ENCODE measurements at regions not wholly inside any gene's neighbourhood (a gene's known extent, or its start where the extent isn't known, plus 50 kb on each side); places are given as distances from the start of the nearest gene placed in this dataset.

DNA sequence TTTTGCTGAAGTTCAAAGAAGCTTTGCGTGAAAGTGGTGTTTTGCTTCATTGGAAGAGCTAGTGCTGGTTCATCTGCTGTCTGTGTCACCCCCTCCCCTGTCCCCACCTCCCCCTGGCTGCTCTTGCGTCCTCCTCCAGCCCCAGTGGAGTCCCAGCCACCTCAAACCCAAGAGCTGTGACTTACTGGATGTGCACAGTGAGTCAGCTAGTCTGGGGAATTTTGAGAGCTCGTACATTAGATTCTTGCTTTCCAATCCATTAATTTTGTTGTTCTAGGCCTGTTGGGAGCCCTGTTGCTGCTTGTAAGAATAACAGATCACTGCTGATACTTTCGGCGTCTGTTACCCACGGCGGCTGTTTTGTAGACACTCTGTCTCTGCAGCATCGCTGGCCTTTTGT, 412.1 kb downstream of the TSN start:
- WGBS (ENCODE audit: insufficient coverage): 67% methylated on average over 5 of the region's 8 CpGs

DNA sequence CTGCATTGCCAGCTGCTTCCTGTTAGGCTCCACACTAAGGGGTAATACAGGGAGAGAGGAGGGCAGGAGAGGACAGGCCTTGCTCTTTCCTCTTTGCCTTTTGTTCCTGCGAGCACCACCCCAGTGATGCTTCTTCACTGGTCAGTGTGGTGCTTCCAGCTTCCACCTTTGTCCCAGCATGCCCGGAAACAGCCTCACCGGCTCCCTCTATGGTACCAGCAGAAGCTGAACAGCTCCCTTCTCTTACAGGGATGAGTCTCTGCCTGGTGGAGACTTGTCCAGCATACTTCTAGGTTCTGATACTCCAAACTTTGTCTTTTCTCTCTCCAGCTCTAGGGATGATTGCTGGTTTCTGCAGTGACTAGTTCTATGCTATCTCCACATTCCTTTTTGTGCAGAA, 413.3 kb downstream of the TSN start:
- no peaks in the 10 kb centered on the region for H3K9me3 ChIP-seq (replicated peaks; ENCODE audit: control insufficient read depth, low read depth, low read length)
- no peak for DNase-seq
- 100% methylated on average over 1 of the region's 3 CpGs for WGBS (ENCODE audit: insufficient coverage)
- peaks cover 5% of the 10 kb centered on the region for H3K4me1 ChIP-seq (ENCODE audit: control insufficient read depth, insufficient read depth, low read length)
- no peaks in the 10 kb centered on the region for H3K36me3 ChIP-seq (ENCODE audit: control insufficient read depth, insufficient read depth, low read length)
- no peak overlapping the region for H3K27ac ChIP-seq (ENCODE audit: low read length)
- H3K27me3 ChIP-seq (ENCODE audit: control insufficient read depth, insufficient read depth, low read length): no peaks in the 10 kb centered on the region
- no peak overlapping the region for H3K4me3 ChIP-seq (ENCODE audit: low read length)

More for the DNA sequence above, 412.1 kb downstream of the TSN start:
- H3K9me3 ChIP-seq (replicated peaks; ENCODE audit: control insufficient read depth, low read depth, low read length): no peaks in the 10 kb centered on the region
- peak; percentile 21 for DNase-seq
- H3K27me3 ChIP-seq (ENCODE audit: control insufficient read depth, insufficient read depth, low read length): no peaks in the 10 kb centered on the region
- H3K4me1 ChIP-seq (ENCODE audit: control insufficient read depth, insufficient read depth, low read length): peaks cover 5% of the 10 kb centered on the region
- H3K36me3 ChIP-seq (ENCODE audit: control insufficient read depth, insufficient read depth, low read length): no peaks in the 10 kb centered on the region
- H3K27ac ChIP-seq (ENCODE audit: low read length): no peak overlapping the region
- H3K4me3 ChIP-seq (ENCODE audit: low read length): no peak overlapping the region

DNA sequence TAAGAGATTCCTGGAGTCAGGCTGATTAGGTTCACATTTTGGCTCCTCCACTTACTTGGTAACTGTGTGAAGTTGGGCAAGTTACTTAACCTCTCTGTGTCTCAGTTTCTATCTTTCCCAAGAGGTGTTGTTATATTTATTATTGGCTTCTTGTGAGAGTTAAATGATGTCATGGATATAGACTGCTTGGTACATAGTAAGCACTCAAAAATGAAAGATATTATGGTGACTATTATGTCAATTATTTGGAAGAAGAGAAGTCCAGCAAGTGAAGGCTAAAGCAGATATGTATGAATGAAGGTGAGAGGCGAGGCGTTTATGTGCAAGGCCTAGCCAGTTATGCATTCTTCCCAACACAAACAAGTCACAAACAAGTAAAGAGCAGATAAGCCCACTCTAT, 417.4 kb downstream of the TSN start:
- H3K27me3 ChIP-seq (ENCODE audit: control insufficient read depth, insufficient read depth, low read length): no peaks in the 10 kb centered on the region
- no peaks in the 10 kb centered on the region for H3K36me3 ChIP-seq (ENCODE audit: control insufficient read depth, insufficient read depth, low read length)
- H3K4me3 ChIP-seq (ENCODE audit: low read length): no peak overlapping the region
- H3K9me3 ChIP-seq (replicated peaks; ENCODE audit: control insufficient read depth, low read depth, low read length): no peaks in the 10 kb centered on the region
- no peak overlapping the region for H3K27ac ChIP-seq (ENCODE audit: low read length)
- no CpG with 5 or more reads among the region's 2 CpGs for WGBS (ENCODE audit: insufficient coverage)
- peaks cover 3% of the 10 kb centered on the region for H3K4me1 ChIP-seq (ENCODE audit: control insufficient read depth, insufficient read depth, low read length)
- no peak for DNase-seq

DNA sequence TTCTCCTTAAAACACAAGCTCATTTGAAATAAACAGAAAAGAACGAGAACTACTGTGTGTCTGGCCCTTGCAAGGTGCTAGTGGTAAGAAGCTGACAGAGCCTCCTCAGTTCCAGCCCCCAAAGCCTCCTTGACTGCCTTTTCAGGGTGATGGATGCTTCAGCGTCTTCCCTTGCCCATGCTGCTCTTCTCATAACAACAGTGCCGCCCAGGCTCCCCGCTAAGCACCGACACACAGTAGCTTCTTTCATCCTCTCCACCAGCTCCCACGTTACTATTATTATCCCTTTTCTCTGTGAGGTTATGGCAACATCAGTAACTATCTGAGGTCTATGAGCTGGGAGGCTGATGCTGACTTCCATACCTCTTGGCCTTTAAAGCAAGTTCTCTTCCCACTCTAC, 418.6 kb downstream of the TSN start:
- Histone ChIP-seq H3K9me3 (replicated peaks; ENCODE audit: control insufficient read depth, low read depth, low read length) (no peaks in the 10 kb centered on the region), H3K27me3 (ENCODE audit: control insufficient read depth, insufficient read depth, low read length) (no peaks in the 10 kb centered on the region), H3K36me3 (ENCODE audit: control insufficient read depth, insufficient read depth, low read length) (no peaks in the 10 kb centered on the region), H3K4me1 (ENCODE audit: control insufficient read depth, insufficient read depth, low read length) (peaks cover 3% of the 10 kb centered on the region), H3K27ac (ENCODE audit: low read length) (no peak overlapping the region), H3K4me3 (ENCODE audit: low read length) (no peak overlapping the region)
- WGBS (ENCODE audit: insufficient coverage): 100% methylated on average over 3 of the region's 6 CpGs
- DNase-seq: no peak

DNA sequence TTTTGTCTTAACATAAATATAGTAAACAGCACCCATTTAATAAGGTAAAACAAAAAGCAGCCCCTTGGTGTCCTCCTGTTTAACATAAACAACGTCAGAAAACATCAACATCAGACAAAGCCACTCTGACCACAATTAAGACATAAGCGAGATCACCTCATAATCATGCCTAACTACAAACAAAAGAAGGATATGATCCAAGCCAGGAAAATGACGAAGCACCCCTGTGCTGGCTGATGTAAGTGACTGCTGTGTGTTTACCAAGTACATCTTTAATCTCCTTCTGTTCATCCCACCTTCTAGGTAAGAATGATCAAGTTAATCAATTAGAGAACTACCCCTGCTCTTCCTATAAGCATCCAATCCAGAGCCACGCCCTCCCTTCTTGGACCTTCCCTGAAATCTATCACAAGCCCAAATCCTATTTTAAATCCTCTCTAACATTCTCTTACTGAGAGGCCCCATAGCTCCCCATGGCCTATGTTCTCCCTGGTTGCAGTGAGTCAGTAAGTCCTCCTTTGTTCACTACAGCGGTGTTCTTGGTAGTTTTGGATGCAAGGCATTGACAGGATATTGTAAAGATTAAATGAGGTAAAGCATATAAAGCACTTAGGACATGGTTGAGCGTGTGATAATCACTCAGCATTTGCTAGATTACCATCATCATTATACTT, 424.2 kb downstream of the TSN start:
- no peak overlapping the region for H3K27ac ChIP-seq (ENCODE audit: low read length)
- 50% methylated on average over 1 of the region's 6 CpGs for WGBS (ENCODE audit: insufficient coverage)
- H3K27me3 ChIP-seq (ENCODE audit: control insufficient read depth, insufficient read depth, low read length): no peaks in the 10 kb centered on the region
- no peaks in the 10 kb centered on the region for H3K36me3 ChIP-seq (ENCODE audit: control insufficient read depth, insufficient read depth, low read length)
- no peak overlapping the region for H3K4me3 ChIP-seq (ENCODE audit: low read length)
- H3K4me1 ChIP-seq (ENCODE audit: control insufficient read depth, insufficient read depth, low read length): peaks cover 10% of the 10 kb centered on the region
- peaks cover 8% of the 10 kb centered on the region for H3K9me3 ChIP-seq (replicated peaks; ENCODE audit: control insufficient read depth, low read depth, low read length)
- DNase-seq: no peak

DNA sequence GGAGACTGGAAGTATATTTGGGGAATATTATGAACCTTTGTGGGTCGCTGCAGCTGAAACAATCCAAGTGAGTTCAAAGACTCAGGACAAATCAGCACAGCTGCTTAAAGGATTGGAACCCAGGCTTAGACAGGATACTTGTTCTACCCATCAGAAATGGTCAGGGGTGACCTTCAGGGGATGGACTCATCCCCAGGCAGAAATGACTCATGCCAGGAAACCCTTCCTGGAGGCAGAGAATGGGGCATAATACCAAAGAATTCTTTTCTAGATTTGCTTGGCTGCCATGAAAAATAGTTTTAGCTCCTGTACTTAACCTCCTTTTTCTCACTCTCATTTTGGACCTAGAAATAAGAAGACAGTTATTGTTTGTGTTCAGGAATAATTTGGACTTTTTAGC, 425.5 kb downstream of the TSN start:
- WGBS (ENCODE audit: insufficient coverage): 100% methylated on average over 1 of the region's 1 CpG
- no peak overlapping the region for H3K27ac ChIP-seq (ENCODE audit: low read length)
- no peak for DNase-seq

DNA sequence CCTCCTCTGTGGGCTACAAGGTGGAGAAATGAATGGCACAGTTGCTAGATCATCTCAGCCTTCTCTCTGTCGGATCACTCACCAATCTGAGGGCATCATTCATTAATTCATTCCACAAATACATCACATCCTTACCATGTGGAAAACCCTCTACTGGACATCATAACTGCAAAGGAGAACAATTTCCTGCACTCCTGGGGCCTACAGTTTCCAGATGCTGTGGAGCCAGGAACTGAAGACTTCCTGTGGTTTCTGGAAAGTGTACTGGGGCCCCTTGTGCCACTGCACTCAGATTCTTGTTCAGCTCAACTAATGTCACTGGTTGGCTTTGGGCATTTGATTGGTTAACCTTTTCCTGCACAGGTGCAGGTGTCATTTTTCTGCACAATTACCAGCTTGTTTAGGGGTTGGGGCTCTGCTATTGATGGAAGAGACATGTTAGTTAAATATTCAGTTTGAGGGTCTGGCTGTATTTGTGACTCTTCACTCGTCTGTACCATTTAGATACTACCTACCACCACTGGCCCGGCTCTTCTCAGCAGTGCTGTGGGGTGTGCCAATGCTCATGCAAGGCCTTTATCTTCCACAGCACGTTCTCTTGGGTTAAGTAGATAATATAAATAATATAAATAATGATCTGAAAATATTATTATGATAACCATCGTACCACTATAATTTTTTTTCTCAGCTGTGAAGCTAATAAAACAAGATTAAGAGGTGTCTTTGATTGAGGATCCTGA, 427.3 kb downstream of the TSN start:
- H3K27ac ChIP-seq (ENCODE audit: low read length): no peak overlapping the region
- H3K36me3 ChIP-seq (ENCODE audit: control insufficient read depth, insufficient read depth, low read length): no peaks in the 10 kb centered on the region
- peaks cover 8% of the 10 kb centered on the region for H3K9me3 ChIP-seq (replicated peaks; ENCODE audit: control insufficient read depth, low read depth, low read length)
- no CpG with 5 or more reads among the region's 5 CpGs for WGBS (ENCODE audit: insufficient coverage)
- H3K4me1 ChIP-seq (ENCODE audit: control insufficient read depth, insufficient read depth, low read length): peaks cover 10% of the 10 kb centered on the region
- DNase-seq: peak; percentile 20
- no peaks in the 10 kb centered on the region for H3K27me3 ChIP-seq (ENCODE audit: control insufficient read depth, insufficient read depth, low read length)
- no peak overlapping the region for H3K4me3 ChIP-seq (ENCODE audit: low read length)

More for the DNA sequence above, 425.5 kb downstream of the TSN start:
- no peak overlapping the region for H3K4me3 ChIP-seq (ENCODE audit: low read length)
- H3K27me3 ChIP-seq (ENCODE audit: control insufficient read depth, insufficient read depth, low read length): no peaks in the 10 kb centered on the region
- H3K4me1 ChIP-seq (ENCODE audit: control insufficient read depth, insufficient read depth, low read length): peaks cover 10% of the 10 kb centered on the region
- no peaks in the 10 kb centered on the region for H3K36me3 ChIP-seq (ENCODE audit: control insufficient read depth, insufficient read depth, low read length)
- peaks cover 8% of the 10 kb centered on the region for H3K9me3 ChIP-seq (replicated peaks; ENCODE audit: control insufficient read depth, low read depth, low read length)

DNA sequence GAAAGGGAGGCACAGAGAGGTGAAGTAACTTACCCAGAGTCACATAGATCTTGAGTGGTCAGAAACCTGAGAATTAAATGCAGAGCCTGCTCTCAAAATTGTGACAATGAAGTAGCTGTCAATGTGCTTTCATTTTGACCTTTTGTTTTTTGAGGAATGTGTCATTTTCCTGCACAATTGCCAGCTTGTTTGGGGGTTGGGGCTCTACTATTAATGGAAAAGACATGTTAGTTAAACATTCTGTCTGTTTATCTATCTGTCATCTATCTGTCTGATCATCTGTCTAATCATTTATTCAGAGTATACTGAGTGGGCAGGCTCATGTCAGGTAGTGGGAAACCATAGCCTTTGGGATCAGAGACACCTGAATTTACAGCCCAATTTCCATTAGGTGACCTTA, 428.4 kb downstream of the TSN start:
- no peak overlapping the region for H3K4me3 ChIP-seq (ENCODE audit: low read length)
- no peak overlapping the region for H3K27ac ChIP-seq (ENCODE audit: low read length)
- H3K36me3 ChIP-seq (ENCODE audit: control insufficient read depth, insufficient read depth, low read length): no peaks in the 10 kb centered on the region
- peaks cover 8% of the 10 kb centered on the region for H3K9me3 ChIP-seq (replicated peaks; ENCODE audit: control insufficient read depth, low read depth, low read length)
- peaks cover 2% of the 10 kb centered on the region for H3K27me3 ChIP-seq (ENCODE audit: control insufficient read depth, insufficient read depth, low read length)
- H3K4me1 ChIP-seq (ENCODE audit: control insufficient read depth, insufficient read depth, low read length): peaks cover 10% of the 10 kb centered on the region
- DNase-seq: no peak

DNA sequence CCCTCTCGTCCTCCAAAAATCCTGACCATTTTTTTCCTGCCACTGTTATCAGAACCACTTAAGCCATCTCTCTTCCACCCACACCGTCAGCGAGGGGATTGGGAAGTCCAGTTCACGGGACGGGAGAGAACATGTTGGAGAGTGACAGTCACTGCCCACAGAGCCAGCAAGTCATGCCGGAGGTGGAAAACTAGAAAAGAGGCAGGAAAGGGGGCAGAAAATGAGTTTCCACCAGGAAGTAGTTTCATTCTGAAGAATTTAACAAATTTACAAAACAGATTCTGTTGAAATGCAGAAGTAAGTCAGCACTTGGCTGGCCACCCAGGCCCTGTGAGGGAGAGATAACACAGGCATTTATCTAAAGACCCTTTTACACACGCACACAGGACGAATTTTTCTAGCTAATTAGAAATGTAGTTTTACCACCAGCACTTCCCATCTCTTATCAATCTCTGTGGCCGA, 431.3 kb downstream of the TSN start:
- no peak overlapping the region for H3K27ac ChIP-seq (ENCODE audit: low read length)
- no peak overlapping the region for H3K4me3 ChIP-seq (ENCODE audit: low read length)
- no peak for DNase-seq
- H3K9me3 ChIP-seq (replicated peaks; ENCODE audit: control insufficient read depth, low read depth, low read length): no peaks in the 10 kb centered on the region
- no peaks in the 10 kb centered on the region for H3K36me3 ChIP-seq (ENCODE audit: control insufficient read depth, insufficient read depth, low read length)
- WGBS (ENCODE audit: insufficient coverage): 67% methylated on average over 1 of the region's 9 CpGs
- peaks cover 10% of the 10 kb centered on the region for H3K4me1 ChIP-seq (ENCODE audit: control insufficient read depth, insufficient read depth, low read length)
- peaks cover 2% of the 10 kb centered on the region for H3K27me3 ChIP-seq (ENCODE audit: control insufficient read depth, insufficient read depth, low read length)

DNA sequence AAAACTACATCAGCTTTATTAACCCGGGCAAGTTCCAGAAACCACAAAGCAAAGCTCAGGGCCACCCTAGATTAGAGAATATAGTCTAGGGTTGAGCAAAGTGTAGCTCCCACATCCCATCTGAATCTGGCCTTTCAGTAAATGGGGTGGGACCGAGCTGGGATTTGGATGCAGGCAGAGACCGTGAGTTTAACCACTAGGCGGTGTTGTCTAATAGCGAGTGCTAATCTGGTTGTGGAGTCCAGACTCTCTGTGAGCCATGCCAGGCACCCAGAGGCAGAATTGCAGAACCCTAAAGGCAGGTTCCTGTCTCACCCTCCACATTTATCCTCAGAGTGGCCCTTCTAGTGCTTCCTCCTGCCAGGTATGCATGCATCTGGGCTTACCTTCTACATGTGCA, 435.9 kb downstream of the TSN start:
- no CpG with 5 or more reads among the region's 5 CpGs for WGBS (ENCODE audit: insufficient coverage)
- Histone ChIP-seq H3K9me3 (replicated peaks; ENCODE audit: control insufficient read depth, low read depth, low read length) (no peaks in the 10 kb centered on the region), H3K36me3 (ENCODE audit: control insufficient read depth, insufficient read depth, low read length) (no peaks in the 10 kb centered on the region), H3K4me3 (ENCODE audit: low read length) (no peak overlapping the region), H3K4me1 (ENCODE audit: control insufficient read depth, insufficient read depth, low read length) (no peaks in the 10 kb centered on the region), H3K27me3 (ENCODE audit: control insufficient read depth, insufficient read depth, low read length) (peaks cover 2% of the 10 kb centered on the region), H3K27ac (ENCODE audit: low read length) (no peak overlapping the region)
- peak; percentile 43 for DNase-seq
